NAMALWA (cell line): ENCODE measurements at regions not wholly inside any gene's neighbourhood (a gene's known extent, or its start where the extent isn't known, plus 50 kb on each side); places are given as distances from the start of the nearest gene placed in this dataset.
"Not testable (repeated sequence)": the region's sequence is repeated elsewhere in the genome, so short reads cannot be mapped to it uniquely, and the experiment has no call there.

Experiments used
- DNase-seq: peaks from one replicate; pipeline ENCODE4 v3.0.0-alpha.2; 2015; ENCODE audit warnings: low spot score

- no peak for DNase-seq
These were observed 258.9 kb upstream of the GAS1 start for GRCh38 chr9:87206064-87206661.

DNA sequence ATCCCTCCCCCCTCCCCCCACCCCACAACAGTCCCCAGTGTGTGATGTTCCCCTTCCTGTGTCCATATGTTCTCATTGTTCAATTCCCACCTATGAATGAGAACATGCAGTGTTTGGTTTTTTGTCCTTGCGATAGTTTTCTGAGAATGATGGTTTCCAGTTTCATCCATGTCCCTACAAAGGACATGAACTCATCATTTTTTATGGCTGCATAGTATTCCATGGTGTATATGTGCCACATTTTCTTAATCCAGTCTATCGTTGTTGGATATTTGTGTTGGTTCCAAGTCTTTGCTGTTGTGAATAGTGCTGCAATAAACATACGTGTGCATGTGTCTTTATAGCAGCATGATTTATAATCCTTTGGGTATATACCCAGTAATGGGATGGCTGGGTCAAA, 263.4 kb upstream of the GAS1 start:
- not testable (repeated sequence) for DNase-seq

GRCh38 chr9:87211669-87212068, 264.4 kb upstream of the GAS1 start:
- DNase-seq, result no peak

DNA sequence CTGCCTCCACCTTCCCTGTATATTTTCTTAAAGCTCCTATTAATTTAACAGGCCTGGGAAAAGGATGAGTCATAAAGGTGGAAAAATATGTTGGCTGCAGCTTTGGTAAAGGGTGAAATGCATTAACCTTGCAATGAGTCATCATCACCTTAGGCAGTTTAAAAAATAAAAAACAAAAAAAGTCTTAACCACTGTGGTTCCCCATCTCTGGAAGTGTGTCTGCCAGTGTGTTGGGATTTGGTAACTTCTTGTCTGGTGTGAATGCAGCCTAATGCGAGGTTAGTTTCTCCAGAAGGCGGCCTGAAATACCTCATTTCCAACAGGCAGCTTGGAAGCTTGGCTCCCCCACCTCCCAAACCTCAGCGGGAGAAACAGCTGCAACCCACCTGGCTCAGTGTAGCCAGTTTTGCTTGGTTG, 265.3 kb upstream of the GAS1 start:
- DNase-seq, result no peak

GRCh38 chr9:87213948-87214347, 266.6 kb upstream of the GAS1 start:
- DNase-seq, result no peak

DNA sequence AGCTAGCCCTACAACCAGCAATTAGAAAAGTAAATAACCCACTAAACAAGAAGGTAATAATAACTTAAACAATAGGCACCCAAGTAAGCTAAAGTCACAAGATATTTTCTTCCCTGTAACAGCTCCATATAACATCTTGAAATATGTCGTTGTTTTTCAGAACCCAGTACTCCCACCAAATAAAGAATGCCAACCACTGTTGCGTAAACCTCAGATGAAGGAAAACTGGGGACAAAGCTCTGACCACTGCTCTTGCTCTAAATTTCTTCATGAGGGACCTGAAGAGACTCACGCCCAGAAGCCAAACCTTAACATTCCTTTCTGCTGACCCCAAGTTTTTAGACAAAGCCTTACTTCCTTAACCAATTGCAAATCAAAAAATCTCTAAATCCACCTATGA, 267.7 kb upstream of the GAS1 start:
- no peak for DNase-seq

- DNase-seq, result no peak
These were observed 268.7 kb upstream of the GAS1 start for GRCh38 chr9:87216036-87216435.

DNA sequence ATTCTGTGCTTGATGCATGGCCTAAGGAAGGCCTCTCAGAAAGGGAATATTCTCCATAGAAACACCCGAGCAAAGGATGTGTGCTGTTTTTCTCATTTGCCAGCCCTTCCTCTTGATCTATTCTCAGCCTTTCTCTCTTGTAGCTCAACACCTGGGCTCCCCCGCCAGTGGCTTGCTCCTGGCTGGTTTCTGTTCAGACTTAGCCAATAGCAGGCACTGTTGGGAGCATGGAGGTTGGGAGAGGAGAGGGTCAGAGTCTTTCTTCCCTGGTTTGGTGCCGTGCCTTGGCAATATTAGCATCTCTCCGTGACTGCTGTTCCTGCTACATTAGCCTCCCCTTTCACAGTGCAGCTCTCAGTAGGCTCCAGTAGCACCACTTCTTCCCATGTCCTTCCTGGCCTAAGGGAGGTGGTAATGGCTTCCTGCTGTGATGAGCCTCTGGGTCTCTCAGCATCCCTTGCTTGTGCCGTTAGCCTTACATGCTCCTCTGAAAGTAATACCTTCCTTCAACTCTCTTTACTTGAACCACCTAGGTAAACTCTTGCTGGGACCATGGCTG, 269.7 kb upstream of the GAS1 start:
- no peak for DNase-seq

- no peak for DNase-seq
These were observed 274.0 kb upstream of the DAPK1 start for GRCh38 chr9:87223392-87224246.

DNA sequence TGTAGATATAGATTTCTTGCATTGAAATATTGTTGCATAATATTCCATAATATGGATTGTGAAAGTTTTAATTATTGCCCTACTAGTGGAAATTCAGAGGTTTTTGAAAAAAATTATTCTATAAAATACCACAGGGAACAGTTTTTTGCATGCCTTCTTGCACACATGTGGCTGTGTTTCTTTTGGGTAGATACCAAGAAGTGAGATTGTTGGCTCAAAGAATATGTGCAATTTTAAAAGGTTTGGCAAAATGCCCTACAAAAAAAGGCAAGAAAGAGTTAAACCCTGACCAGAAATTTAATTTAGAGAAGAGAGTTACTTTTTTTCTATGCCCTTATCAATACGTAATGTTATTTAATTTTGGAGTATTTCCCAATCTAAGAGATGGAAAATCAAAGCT, 270.8 kb upstream of the DAPK1 start:
- DNase-seq, result no peak

- DNase-seq, result no peak
These were observed 270.2 kb upstream of the DAPK1 start for GRCh38 chr9:87227456-87227855.

DNA sequence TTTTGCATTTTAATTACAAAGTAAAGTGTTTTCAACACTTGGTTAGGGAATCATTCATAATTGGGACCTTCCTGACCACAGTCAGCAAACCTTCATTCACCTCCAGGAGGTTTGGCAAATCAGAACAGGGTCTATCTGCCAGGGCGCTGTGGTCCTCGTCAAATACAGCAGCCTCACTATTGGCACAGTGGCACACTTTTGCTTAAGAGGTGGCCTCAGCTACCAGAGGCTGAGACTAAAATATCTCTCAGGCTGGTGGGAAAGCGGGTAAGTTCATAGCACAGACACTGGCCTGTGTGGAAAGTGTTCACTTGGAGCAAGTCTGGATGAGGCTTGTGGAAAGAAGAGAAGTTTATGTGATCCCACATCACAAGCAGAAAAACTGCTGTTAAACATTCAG, 268.6 kb upstream of the DAPK1 start:
- no peak for DNase-seq

GRCh38 chr9:87233431-87233830, 264.2 kb upstream of the DAPK1 start:
- DNase-seq, result no peak

DNA sequence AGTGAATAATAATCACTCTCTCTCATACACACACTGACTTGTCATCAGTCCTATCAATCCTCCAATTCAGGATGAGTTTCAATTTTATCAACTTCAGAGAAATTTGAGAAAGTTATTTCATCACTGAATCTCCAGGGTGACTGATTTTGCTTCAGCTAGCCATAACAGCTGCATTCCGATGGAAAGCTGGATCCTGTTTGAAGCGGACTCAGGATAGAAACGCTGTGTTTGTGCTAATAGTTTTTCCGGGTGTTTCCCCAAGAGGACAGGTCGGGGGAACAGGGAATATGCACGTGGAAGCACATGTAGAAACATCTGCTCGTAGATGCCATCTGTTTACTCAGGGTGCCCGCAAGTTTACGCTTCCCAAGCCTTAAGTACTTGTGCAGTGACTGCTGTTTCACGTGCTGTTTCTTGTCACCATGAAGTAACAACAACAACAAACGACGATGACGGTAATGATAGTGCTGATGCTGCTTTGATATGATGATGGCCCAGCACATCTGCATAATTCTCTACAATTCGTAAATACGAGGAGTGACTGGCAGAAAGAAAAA, 263.7 kb upstream of the DAPK1 start:
- no peak for DNase-seq

GRCh38 chr9:87234854-87235253, 262.8 kb upstream of the DAPK1 start:
- DNase-seq, result no peak

GRCh38 chr9:87236546-87236945, 261.1 kb upstream of the DAPK1 start:
- no peak for DNase-seq

DNA sequence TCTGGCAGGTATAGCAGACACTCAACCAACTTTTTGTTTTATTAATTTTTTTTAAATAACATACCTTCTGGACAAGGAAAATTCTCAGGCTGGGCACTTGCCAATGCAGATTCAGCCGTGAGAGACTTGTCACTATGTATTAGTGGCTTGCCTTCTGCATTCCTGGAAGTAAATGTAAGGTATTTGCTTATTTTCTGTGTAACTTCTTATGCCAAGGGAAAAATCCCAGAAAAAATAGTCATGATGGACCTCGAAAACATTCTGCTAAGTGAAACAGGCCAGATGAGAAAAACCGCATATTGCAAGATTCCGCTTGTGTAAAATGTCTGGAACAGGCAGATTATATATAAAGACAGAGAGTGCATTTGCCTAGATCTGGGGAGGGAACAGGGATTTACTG, 260.3 kb upstream of the DAPK1 start:
- DNase-seq, result no peak

DNA sequence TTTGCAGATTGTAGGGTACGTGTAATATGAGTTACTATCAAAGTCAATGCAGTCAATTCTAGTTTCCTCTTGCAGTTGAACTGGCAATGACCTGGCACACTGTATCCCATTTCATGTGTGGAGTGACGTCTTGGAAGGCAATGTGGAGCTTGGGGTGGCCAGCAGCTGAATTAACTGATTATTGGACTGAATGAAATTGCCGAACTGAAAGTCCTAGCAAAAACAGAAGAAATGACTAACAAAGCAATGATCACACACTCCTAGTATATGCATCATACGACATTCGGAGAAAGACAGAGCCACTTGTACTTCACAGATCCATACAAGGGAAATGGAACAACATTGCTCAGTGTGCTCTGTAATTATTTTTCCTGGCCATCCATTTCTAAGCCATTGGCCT, 259.1 kb upstream of the DAPK1 start:
- no peak for DNase-seq

DNA sequence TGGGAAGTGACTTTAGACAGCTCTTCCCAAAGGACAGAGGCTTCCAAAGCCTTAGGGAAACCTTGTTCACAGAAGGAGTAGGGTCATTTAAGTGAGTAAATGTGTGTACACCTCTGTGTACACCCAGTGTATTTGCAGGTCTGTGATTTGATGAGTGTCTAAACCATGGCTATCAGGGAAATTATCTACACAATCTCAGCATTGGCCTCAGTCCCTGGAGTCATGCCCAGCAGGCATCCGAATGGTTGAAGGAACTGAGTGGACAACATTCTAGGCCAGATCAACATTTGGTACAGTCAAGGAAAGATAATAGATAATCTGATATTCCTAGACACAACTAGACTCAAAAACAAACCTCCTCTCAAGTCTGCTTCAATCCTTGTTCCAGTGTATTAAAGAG, 258.4 kb upstream of the DAPK1 start:
- no peak for DNase-seq

- no peak for DNase-seq
These were observed 254.1 kb upstream of the DAPK1 start for GRCh38 chr9:87243602-87244001.

DNA sequence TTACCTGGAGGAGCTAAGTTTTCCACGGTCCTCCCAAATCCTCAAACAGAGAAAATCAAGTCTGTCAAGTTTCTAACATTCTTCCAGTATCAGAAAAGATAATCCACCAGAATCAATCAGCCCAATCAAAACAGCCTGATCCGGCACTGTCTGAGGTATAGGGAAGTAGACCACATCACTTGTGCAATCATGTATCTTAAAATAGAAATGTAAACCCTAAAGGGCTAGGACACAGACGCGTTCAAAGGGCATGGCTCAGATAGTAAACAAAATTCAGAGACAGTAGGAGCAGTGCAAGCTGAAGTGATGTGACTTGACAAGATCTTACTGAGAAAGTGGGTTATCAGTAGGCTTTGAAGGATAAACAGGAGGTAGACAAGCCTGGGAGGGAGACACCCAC, 252.4 kb upstream of the DAPK1 start:
- DNase-seq, result no peak

DNA sequence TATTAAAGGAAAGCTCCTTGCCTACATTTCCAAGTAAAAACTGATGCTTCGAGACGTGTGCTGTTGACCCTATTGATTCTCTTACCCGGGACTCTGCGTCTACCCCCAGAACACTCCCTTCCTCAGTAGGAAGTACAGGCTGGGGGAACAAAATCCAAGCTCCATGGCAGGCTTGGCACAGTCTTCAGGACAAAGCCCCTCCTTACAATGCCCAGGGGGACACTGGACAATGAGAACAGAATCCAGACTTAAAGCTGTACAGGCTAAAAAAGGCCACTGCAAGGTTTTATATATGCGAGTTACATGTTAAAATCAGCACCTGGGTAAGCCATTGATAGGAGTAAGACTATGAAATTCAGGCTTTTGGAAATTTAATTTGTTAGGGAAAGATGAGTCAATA, 250.6 kb upstream of the DAPK1 start:
- DNase-seq, result no peak

DNA sequence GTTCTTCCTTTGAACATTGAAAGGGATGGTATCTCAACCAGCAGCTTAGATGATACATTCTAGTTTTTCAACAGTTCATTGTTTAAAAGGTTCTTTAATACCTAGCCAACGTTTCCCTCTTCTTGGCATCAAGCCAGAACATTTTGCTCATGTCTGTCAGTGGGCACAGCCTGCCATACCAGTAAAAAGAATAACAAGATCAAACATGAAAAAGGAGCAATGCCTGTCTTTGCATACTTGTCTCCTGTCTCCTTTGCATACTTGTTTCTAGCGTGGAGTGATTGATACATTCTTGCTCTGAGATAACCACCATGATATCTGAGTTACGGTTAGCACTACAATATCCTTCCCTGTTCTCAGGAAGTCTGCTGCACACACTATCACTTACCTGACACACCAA, 248.6 kb upstream of the DAPK1 start:
- DNase-seq, result no peak
